Epithelial cell of proximal tubule (primary cell): ENCODE measurements at regions not wholly inside any gene's neighbourhood (a gene's known extent, or its start where the extent isn't known, plus 50 kb on each side); places are given as distances from the start of the nearest gene placed in this dataset.

ENCODE experiments used
- DNase-seq: peaks from one replicate; pipeline ENCODE4 v3.0.0-alpha.2; 2011; ENCODE audit warnings: low read depth
- H3K4me3 ChIP-seq: 2 replicates; pipeline ENCODE4 v1.5.1; 2011; ENCODE audit warnings: low read depth, mild to moderate bottlenecking, low read length
- TF ChIP-seq, protein P1 (sequence below): conservative IDR thresholded peaks from 2 replicates; pipeline ENCODE4 v1.5.1; 2012; ENCODE audit warnings: low read depth, mild to moderate bottlenecking, low read length

DNA sequence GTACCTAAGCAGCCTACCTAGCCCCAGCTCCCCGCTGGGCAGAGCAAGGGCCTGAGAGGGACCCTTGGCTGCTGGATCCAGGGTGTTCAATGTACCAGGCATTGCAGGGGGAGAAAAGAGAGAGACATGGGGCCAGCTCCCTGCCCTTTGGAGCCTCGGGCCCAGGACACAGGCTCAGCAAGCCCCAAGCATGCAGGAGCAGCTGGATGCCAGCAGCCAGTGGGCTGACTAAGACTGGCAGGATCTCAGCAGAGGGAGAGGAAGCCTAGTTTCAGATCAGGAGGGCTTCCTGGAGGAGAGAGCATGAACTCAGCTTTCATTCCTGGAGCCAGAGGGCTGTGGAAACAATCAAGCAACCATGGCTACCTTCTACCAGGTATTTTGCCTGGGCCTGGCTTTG lies 82.0 kb upstream of the NKD1 start:
- H3K4me3 ChIP-seq, result no peak overlapping the region
- TF ChIP-seq, protein P1, sequence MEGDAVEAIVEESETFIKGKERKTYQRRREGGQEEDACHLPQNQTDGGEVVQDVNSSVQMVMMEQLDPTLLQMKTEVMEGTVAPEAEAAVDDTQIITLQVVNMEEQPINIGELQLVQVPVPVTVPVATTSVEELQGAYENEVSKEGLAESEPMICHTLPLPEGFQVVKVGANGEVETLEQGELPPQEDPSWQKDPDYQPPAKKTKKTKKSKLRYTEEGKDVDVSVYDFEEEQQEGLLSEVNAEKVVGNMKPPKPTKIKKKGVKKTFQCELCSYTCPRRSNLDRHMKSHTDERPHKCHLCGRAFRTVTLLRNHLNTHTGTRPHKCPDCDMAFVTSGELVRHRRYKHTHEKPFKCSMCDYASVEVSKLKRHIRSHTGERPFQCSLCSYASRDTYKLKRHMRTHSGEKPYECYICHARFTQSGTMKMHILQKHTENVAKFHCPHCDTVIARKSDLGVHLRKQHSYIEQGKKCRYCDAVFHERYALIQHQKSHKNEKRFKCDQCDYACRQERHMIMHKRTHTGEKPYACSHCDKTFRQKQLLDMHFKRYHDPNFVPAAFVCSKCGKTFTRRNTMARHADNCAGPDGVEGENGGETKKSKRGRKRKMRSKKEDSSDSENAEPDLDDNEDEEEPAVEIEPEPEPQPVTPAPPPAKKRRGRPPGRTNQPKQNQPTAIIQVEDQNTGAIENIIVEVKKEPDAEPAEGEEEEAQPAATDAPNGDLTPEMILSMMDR, result no peak
- no peak for DNase-seq

DNA sequence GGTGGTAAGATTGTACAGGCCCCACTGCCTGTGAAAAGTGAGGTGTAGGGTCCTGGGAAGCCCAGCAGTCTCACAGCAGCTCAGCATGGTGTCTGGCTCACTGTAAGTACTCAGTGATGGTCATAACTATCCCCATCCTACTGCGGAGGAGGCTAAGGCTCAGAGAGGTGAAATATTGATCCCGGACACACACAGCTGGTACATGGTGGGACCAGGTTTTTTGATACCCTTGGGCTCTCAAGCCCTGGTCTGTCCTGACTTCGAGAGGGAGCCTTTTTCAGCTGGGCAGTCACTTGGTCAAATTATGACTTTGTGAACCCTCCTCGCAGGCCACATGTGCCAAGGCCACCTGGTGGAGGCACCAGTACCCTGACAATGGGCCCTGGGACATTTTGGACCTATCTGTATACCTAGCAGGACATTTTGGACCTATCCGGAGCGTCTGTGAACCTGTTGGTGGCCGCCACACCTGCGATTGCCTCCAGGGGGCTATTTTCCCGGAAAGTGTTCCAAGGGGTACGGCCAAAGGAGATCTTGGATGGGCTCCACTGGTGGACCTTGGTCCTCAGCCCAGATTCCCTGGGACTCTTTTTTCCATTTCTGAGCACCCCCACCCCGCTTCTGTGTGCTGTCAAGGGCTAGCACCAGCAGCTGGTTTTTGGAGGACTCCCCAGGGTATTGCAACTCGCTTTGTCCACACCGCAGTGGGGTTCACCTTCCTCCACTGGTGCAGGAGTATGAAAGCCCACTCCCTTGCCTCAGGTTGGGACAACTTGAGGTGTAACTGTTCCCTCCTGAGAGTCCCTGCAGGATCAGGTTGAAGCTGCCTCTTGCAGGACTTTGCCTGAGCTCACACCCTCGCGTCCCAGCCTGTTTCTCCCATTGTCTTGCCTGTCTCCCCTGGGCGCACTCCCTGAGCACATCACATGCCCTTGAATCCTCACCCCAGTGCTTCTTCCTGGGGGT lies 83.6 kb upstream of the NKD1 start:
- H3K4me3 ChIP-seq, result no peak overlapping the region
- DNase-seq, result no peak
- TF ChIP-seq, protein P1, result no peak

DNA sequence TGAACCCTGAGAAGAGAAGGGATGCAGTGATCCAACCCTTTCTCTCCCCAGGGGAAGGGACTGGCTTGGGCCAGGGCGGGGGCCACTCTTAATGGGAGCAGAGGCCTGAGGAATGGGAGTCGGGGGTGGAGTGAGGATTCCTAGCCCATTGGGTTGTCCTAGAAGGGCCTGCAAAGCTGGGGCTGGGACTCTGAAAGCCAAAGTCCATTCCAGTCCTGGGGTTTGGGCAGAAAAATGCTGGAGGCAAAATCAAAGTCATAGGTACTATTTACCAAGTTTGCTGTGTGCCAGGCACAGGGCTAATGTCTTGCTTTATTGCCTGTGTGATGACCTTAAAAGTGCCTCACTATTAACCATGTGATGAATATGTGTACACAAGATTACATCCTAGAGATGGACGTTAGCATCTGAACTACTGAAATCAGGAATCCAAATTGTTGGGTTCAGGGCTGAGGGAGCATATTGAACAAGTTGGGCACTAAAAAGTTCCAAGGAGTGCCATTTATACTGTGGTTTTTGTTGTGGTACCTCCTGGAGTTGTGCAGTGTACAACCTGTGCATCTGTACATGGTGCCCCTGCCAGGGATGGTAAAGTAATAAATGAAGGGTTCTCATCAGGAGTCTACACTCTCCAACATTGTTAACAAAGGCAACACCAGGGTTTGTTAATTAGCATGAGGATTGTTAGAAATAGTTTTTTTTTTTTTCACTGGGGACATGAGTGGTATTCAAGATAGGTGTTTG lies 84.4 kb upstream of the NKD1 start:
- H3K4me3 ChIP-seq, result no peak overlapping the region
- DNase-seq, result no peak
- TF ChIP-seq, protein P1, result no peak

DNA sequence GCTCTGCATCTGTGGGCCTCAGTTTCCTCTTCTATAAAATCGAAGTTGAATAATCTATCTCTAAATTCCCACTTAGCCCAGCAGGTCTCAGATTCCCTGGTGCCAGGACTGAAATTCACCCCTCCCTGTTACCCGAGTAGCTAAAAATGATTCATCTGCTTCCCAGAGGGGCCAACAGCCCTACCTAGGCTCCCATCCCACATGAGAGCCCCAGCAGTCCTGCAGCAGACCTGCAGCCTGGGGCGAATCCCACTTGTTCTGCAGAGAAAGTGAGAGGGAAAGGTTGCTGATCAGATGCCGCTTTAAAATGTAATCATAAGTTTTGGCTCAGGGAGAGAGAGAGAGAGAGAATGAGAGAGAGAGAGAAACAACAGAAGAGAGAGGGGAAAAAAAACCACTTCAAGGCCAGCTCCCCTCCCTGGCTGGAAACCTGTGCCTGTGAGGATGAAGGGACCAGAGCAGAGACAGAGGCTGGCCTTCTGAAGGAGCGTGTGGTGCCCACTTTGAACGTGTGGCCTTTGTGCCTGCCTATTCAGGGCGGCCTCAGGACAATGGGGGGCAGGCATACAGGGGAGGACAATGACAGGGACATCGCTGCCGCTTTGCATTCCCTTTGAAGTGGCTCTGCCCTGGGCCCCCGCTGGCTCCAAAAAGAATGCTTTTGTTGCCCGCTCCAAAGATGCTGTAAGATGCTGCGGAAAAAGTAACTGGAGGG lies 85.2 kb upstream of the NKD1 start:
- no peak overlapping the region for H3K4me3 ChIP-seq
- TF ChIP-seq, protein P1, result no peak
- no peak for DNase-seq

DNA sequence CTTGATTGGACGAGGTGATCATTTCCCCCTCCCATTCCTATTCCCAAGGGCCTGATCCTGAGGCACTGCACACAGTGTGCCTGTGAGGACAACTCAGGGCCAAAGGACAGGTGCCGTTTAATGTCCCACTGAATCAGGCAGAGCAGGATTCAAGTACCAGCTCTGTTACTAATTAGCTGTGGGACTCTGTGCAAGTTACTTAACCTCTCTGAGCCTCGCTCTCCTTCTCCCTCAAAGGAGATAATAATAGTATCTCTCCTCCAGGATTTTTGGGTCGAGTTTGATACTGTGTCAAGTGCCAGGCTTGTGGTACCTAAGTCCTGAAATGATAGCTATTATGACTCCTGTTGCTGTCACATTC lies 86.8 kb upstream of the NKD1 start:
- H3K4me3 ChIP-seq, result no peak overlapping the region
- no peak for DNase-seq
- TF ChIP-seq, protein P1, result no peak

DNA sequence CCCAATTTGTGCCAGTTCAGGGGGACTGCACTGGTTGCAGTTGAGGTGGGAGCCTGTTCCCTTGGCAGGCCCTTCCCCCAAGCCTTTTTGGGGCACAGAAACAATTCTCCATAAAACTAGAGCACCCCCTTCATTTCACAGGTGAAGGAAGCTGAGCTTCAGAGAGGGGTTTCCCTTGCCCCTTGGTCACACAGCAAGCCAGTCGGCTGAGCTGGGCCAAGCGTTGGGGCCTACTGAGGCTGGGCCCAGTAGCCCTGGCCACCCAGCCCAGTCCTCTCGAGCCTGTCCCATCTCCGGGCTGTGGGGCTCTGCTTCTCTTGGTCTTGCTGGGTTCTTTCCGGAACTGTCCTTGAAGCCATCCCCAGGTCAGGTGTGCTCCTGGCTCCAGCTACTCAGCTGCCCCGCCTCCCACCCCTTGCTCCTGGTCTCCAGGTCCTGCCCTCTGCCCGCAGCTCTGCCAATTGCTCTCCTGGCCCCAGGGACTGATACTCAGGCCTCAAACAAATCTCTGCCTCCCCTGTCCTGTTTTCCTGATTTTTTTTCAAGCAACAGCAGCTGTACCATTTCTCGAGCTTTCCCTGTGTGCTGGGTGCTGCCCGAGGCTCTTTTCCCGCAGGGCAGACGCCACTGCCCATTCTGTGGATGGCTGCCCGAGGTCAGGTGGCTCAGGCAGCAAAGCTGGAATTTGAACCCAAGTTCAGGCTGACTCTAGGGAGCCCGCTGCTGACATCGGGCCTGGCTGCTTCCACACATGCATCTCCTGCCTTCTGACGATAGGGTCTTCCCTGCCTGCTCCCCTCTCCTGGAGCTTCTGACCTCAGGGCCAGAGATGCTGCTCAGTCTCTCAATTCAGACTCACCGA lies 87.4 kb upstream of the NKD1 start:
- no peak for DNase-seq
- TF ChIP-seq, protein P1, result no peak
- no peak overlapping the region for H3K4me3 ChIP-seq
